ENCODE measurements at regions not wholly inside any gene's neighbourhood (a gene's known extent, or its start where the extent isn't known, plus 50 kb on each side); places are given as distances from the start of the nearest gene placed in this dataset.

DNA sequence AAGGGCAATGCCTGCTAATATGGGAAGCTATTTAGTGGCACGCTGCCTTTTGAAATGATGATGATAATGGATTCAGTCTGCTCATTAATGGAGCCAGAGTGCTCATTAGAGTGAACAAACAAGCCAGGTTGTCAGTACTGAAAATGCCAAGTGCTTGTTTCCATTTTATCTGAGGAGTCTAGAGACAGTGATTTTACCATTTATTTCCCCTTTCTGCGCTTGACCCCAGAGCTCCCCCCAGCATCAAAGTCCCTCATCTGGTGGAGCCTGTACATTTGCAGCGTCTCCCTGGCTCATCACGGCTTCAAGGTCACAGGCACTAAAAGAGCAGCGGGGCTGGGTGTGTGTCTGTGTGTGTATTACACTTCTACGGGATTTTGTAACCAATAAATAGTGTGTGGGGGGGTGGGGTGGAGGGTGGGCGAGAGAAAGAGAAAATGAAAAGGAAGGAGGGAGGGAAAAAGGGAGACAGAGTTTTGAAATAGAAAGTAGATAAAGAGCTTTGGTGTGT is 553.8 kb downstream of the TFEC start:
- TF ChIP-seq, protein P1, sequence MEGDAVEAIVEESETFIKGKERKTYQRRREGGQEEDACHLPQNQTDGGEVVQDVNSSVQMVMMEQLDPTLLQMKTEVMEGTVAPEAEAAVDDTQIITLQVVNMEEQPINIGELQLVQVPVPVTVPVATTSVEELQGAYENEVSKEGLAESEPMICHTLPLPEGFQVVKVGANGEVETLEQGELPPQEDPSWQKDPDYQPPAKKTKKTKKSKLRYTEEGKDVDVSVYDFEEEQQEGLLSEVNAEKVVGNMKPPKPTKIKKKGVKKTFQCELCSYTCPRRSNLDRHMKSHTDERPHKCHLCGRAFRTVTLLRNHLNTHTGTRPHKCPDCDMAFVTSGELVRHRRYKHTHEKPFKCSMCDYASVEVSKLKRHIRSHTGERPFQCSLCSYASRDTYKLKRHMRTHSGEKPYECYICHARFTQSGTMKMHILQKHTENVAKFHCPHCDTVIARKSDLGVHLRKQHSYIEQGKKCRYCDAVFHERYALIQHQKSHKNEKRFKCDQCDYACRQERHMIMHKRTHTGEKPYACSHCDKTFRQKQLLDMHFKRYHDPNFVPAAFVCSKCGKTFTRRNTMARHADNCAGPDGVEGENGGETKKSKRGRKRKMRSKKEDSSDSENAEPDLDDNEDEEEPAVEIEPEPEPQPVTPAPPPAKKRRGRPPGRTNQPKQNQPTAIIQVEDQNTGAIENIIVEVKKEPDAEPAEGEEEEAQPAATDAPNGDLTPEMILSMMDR (conservative IDR thresholded peaks at IDR 0.05; ENCODE audit: low read length), result no peak
- TF ChIP-seq EZH2phosphoT487 (IDR thresholded peaks at IDR 0.05; ENCODE audit: borderline replicate concordance, low read depth, low read length), result no peak
